Dermis blood vessel endothelial cell (primary cell): ENCODE measurements at regions not wholly inside any gene's neighbourhood (a gene's known extent, or its start where the extent isn't known, plus 50 kb on each side); places are given as distances from the start of the nearest gene placed in this dataset.

Experiments
- DNase-seq: peaks from one replicate; pipeline ENCODE4 v3.0.0; 2010

- no peak for DNase-seq
These were observed 406.0 kb upstream of the ADARB2 start for GRCh38 chr10:2143213-2143835.

- no peak for DNase-seq
These were observed 402.4 kb upstream of the ADARB2 start for GRCh38 chr10:2139746-2140145.

- no peak for DNase-seq
These were observed 400.3 kb upstream of the ADARB2 start for GRCh38 chr10:2137549-2138174.

GRCh38 chr10:2130705-2131305, 393.5 kb upstream of the ADARB2 start:
- no peak for DNase-seq

- DNase-seq = no peak
These were observed 391.7 kb upstream of the ADARB2 start for GRCh38 chr10:2128991-2129390.

GRCh38 chr10:2124135-2124534, 386.8 kb upstream of the ADARB2 start:
- no peak for DNase-seq

- no peak for DNase-seq
These were observed 385.3 kb upstream of the ADARB2 start for GRCh38 chr10:2122431-2123124.

GRCh38 chr10:2121929-2122328, 384.6 kb upstream of the ADARB2 start:
- DNase-seq = no peak

GRCh38 chr10:2121315-2121714, 384.0 kb upstream of the ADARB2 start:
- no peak for DNase-seq

GRCh38 chr10:2120746-2121145, 383.4 kb upstream of the ADARB2 start:
- no peak for DNase-seq

- DNase-seq = no peak
These were observed 382.0 kb upstream of the ADARB2 start for GRCh38 chr10:2119316-2119715.

GRCh38 chr10:2118201-2118600, 380.9 kb upstream of the ADARB2 start:
- no peak for DNase-seq

GRCh38 chr10:2117641-2118040, 380.3 kb upstream of the ADARB2 start:
- no peak for DNase-seq

- DNase-seq = no peak
These were observed 374.6 kb upstream of the ADARB2 start for GRCh38 chr10:2111965-2112364.

GRCh38 chr10:2108496-2108895, 371.2 kb upstream of the ADARB2 start:
- DNase-seq = no peak

GRCh38 chr10:2106641-2107040, 369.3 kb upstream of the ADARB2 start:
- no peak for DNase-seq

GRCh38 chr10:2099321-2099720, 362.0 kb upstream of the ADARB2 start:
- no peak for DNase-seq

- DNase-seq = no peak
These were observed 360.6 kb upstream of the ADARB2 start for GRCh38 chr10:2097937-2098336.

GRCh38 chr10:2094171-2094570, 356.8 kb upstream of the ADARB2 start:
- DNase-seq = no peak

GRCh38 chr10:2083591-2083990, 346.3 kb upstream of the ADARB2 start:
- DNase-seq = no peak

- no peak for DNase-seq
These were observed 344.2 kb upstream of the ADARB2 start for GRCh38 chr10:2081501-2081900.

GRCh38 chr10:2079603-2080078, 342.3 kb upstream of the ADARB2 start:
- DNase-seq = no peak

- DNase-seq = no peak
These were observed 339.9 kb upstream of the ADARB2 start for GRCh38 chr10:2077231-2077630.

- no peak for DNase-seq
These were observed 339.2 kb upstream of the ADARB2 start for GRCh38 chr10:2076528-2076927.
